A549 (cell line): ENCODE measurements at regions not wholly inside any gene's neighbourhood (a gene's known extent, or its start where the extent isn't known, plus 50 kb on each side); places are given as distances from the start of the nearest gene placed in this dataset.

ENCODE experiments used
- CEBPB ChIP-seq, 2 experiments: fragments of >200 bp in 1 of 2; sonication (Bioruptor Twin) in 1 of 2; formaldehyde crosslinking in 1 of 2; IDR thresholded peaks; 2 replicates each; pipeline ENCODE4 v1.6.1; 2012 to 2016
- CTCF ChIP-seq: fragments of >200 bp; sonication (Bioruptor Twin); formaldehyde crosslinking; IDR thresholded peaks from 3 replicates; pipeline ENCODE4 v1.5.1; 2016
- HMGXB4 ChIP-seq: fragments of 250-450 bp; sonication (Bioruptor Pico); IDR thresholded peaks from 2 replicates; pipeline ENCODE4 v1.5.0; 2021; ENCODE audit warnings: mild to moderate bottlenecking, moderate library complexity, borderline replicate concordance
- MYC ChIP-seq: IDR thresholded peaks from 2 replicates; pipeline ENCODE4 v1.6.1; 2012; ENCODE audit warnings: mild to moderate bottlenecking, inconsistent platforms, low read length, improper control_type of control experiment, borderline replicate concordance
- NPAS2 ChIP-seq: fragments of 250-450 bp; sonication (Bioruptor Pico); IDR thresholded peaks from 2 replicates; pipeline ENCODE4 v1.8.0; 2022; ENCODE audit warnings: mild to moderate bottlenecking, moderate library complexity, borderline replicate concordance
- POLR2A ChIP-seq: IDR thresholded peaks from 2 replicates; pipeline ENCODE4 v1.6.1; 2012; ENCODE audit warnings: mild to moderate bottlenecking, low read length
- RAD21 ChIP-seq, 2 experiments: fragments of >200 bp in 1 of 2; sonication (Bioruptor Twin) in 1 of 2; formaldehyde crosslinking in 1 of 2; IDR thresholded peaks in 1 of 2; conservative IDR thresholded peaks in 1 of 2; 2 replicates in 1 of 2; 3 replicates in 1 of 2; pipeline ENCODE4 v1.6.1; 2012 to 2018; ENCODE audit warnings: inconsistent platforms in 1 of 2
- USF2 ChIP-seq: fragments of 450-650 bp; IDR thresholded peaks from 2 replicates; pipeline ENCODE4 v1.6.1; 2014; ENCODE audit warnings: antibody characterized with exemption
- ZNF302 ChIP-seq: fragments of 250-450 bp; sonication (Bioruptor Pico); IDR thresholded peaks from 2 replicates; pipeline ENCODE4 v1.9.0; 2021; ENCODE audit warnings: inconsistent platforms, mild to moderate bottlenecking, moderate library complexity

GRCh38 chr5:129342796-129343195 lies 117.3 kb upstream of the ADAMTS19 start:
- TF ChIP-seq CTCF (no peak), POLR2A (no peak), HMGXB4 (no peak), USF2 (no peak), NPAS2 (CRISPR knock-in tag) (no peak), MYC (no peak), ZNF302 (CRISPR knock-in tag) (no peak), CEBPB (IDR thresholded peaks at IDR 0.05) (no peak), RAD21 (conservative IDR thresholded peaks at IDR 0.05 in 1 of 2, IDR thresholded peaks at IDR 0.05 in 1 of 2) (no peak)
